ENCODE measurements at regions not wholly inside any gene's neighbourhood (a gene's known extent, or its start where the extent isn't known, plus 50 kb on each side); places are given as distances from the start of the nearest gene placed in this dataset.

- DNase-seq, result no peak
Measured at GRCh38 chr6:133632206-133632605, 256.7 kb upstream of the TCF21 start.

DNA sequence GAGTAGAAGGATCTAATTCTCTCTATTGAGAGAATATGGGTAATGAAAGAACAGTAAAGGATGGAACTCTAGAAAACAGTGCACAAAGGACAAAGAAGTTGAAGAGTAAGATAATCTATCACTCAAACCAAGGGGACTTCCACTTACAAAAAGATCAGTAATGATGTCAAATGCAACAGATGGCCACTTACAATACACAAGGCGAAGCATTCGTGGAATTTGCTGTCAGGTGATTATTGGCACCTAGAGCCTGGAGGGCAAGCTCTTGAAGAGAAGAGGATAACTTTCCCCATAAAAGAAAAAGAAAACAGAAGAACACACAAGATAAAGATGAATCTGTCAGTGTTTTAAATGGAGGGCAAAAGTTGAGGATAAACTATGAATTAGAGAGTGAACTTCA, 256.0 kb upstream of the TCF21 start:
- DNase-seq, result no peak

- no peak for DNase-seq
Measured at GRCh38 chr6:133634474-133634873, 254.4 kb upstream of the TCF21 start.

DNA sequence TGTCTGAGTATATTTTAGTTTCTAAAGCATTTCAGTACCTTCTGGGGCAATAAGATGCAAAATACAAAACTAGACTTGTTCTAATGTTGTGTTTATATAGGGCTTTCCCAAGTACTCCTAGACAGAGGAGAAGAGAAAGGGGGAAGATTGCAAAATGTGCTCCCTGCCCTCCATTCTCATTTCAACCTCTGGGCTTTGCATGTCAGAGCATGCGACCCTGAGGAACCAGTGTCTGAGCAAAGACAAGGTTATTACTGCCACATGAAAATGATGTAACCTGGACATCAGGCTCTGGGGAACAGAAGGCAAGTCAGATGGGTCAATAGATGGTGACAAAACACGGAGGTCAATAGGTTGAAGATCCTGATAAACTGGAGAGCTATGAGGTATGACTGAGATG, 253.5 kb upstream of the TCF21 start:
- DNase-seq, result no peak

DNA sequence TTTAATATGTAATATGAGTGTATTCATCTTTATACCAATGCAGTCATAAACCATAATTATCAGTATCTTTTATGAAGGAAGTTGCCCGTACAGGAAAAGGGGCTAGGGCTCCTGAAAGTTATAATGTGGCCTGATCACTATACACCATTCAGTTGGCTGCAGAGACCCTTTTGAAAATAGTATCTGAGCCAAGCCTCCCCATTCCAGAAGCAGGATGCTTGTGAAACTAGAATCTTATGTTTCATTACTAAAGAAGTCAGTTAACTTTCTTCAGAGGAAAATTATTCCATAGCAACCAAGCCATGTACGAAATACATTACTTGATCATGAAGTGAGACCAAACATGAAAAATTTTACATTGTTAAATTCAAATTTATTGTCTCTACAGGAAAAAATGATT, 251.5 kb upstream of the TCF21 start:
- DNase-seq, result no peak

- no peak for DNase-seq
Measured at GRCh38 chr6:133637874-133638273, 251.0 kb upstream of the TCF21 start.

- no peak for DNase-seq
Measured at GRCh38 chr6:133641104-133641503, 247.8 kb upstream of the TCF21 start.

DNA sequence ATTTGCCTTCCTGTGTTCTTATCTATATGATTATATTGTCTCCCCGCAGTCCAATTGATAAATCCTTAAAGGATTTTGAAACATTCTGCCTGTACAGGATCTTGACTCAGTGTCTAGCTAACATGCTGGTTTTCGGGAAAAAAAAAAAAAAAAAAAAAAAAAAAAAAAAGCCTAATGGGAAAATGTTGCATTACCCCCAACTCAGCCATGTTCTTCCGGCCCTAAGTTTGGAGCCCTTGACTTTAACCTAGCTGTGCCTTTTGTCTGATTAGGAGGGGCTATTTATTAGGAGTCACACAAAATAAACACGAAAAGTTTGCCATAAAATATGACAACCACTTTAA, 244.4 kb upstream of the TCF21 start:
- DNase-seq, result no peak

DNA sequence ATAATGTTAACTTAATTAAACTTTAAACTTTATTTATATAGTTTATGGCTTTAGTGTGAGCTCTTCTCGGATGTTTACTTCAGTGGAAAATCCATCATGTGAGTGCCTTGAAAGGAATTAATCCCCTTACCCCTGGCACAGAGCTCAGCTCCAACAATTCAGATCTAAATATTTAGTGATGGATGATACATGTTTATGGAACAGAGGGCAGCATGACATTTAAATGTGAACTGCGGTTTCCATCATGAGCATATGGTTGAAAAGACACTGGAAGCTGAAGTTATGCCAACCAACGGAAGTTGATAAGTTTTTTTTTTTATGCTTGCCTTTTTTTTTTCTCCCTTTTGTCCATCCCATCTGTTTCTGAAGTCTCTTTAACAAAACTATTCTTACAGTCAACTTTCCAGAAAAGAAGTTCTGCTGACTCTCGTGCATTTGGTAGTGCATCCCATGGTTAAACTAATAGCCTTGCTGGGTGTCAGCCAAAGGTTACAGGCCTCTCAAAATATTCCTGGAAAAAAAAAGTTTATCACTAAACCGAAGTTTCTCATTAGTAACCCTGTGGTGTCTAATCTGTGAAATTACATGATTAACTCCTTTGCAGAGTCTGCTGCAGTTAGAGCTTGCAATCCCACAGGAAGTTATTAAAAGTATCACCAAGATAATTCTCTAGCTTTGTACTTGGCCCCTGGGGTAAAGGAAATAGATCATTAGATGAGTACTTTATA, 243.9 kb upstream of the TCF21 start:
- DNase-seq, result peak; percentile 80

DNA sequence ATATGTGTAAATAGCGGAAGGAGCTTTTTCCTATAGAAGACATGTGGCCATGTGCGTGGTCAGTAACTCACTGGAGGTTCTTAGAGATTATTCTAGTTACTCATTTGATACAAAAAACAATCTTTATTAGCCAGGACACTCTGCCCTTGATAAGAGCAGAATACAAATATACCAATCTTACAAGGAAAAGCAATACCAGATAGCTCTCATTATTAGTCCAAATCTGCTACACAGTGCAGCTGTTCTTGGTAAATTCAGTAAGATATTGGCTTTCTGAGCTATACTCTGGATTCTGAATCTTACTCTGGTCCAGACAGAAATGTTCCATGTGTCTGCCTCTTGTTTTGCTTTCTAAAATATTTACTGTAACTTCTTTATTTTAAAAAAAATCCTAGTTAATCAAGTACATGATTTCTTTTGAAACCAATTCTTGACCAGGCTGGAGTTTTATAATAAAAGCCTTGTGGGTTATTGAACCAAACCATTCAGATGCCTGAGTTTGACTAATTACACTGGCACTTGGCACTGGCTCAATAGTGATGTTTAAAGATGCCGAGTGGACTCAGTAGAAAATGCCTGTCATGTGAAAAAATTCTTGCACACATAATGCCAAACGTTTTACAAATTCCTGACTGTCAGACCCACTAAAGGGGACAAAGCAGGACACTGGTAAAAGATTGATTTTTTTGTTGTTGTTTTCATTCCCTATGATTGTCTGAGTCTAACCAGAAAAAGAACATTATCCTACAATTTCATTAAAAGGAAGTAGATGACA, 242.8 kb upstream of the TCF21 start:
- DNase-seq, result no peak

- DNase-seq, result no peak
Measured at GRCh38 chr6:133648581-133648980, 240.3 kb upstream of the TCF21 start.

- DNase-seq, result no peak
Measured at GRCh38 chr6:133671376-133671775, 217.5 kb upstream of the TCF21 start.

DNA sequence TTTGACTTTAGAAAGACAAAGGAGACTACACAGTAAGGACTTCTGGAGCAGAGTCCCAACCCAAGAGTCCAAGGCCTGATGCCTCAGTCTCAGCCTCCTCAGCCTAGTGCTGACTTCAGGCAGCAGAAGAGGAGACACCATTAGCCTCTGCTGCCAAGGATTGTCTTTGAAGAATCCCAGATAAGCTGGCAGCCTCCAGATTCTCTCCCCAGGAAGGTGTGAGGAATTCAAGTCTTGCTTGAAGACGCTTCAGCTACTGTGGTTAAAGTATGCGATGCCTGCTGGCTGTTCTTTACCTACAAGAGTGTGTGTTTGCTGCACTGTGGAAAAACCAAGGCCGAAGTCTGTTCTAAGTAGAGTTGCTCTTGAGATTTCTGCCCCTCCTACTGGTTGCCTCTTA, 215.9 kb upstream of the TCF21 start:
- DNase-seq, result no peak

DNA sequence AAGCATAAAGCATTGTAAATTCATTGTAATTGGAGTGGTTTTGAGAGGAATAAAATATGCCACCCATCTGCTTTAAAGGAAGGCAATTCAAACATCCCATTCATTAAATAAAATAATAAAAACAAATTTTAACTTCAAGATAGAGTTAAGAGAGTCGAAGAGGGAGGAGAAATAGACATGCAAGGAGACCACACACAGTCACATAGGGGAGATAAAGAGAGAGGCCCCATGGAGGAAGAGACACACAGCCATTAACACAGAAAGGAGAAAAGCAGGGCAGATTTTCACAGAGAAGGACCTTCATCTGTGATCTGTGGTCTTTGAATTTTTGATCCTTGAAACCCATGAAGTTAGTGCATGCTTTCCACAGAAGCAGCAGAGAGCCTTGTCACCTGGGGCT, 214.3 kb upstream of the TCF21 start:
- DNase-seq, result no peak

- no peak for DNase-seq
Measured at GRCh38 chr6:133680994-133681393, 207.9 kb upstream of the TCF21 start.

GRCh38 chr6:133681891-133682290, 207.0 kb upstream of the TCF21 start:
- DNase-seq, result no peak

GRCh38 chr6:133682506-133683307, 206.2 kb upstream of the TCF21 start:
- no peak for DNase-seq

DNA sequence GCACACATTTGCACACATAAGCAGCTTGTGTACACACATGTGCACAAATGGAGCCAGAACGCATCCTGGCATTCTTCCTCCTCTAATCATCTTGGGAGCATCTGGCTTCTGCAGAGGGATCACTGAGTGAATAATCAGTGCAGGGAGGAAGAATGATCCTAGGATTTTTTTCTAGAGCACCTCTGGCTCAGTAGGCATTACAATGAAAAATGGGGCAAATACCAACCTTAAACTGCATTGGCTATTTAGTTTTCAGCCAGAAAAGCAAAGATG, 205.7 kb upstream of the TCF21 start:
- DNase-seq, result peak; percentile 34

DNA sequence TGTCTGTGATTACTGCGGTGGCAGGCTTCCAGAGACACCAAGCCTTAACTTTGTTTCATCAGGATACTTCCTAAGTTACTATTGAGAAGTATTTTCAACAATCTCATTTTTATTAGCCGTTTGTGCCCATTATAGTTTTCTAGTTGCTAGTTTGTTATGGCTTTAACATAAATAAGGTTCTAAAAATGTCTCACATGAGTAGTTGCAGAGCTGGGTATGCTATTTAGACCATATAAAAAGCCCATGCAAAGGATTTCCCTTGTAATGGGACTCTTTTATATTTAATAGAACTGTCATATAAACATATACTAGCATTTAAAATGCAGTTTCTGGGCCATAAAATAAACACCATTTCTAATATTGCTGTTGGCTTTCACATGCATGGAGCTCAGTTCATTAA, 205.3 kb upstream of the TCF21 start:
- DNase-seq, result no peak

GRCh38 chr6:133688705-133689492, 200.0 kb upstream of the TCF21 start:
- DNase-seq, result no peak

DNA sequence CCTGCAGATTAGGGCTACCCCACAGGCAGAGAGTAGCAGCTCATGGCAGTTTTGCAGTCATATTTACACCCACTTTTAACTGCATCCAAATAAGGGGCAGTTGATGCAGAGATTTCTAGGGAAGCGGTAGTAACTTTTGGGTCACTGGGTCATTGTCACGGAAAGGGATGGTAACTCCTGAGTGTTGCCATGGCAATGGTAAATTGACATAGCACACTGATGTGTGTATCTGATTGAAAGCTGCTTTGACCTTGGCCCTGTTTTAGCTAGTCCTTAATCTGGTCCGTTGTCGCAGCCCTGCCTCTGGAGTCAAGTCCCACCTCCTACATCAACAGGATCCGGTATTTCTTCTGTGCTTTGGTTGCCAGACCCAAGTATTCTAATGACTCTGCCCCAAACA, 199.1 kb upstream of the TCF21 start:
- DNase-seq, result no peak

- no peak for DNase-seq
Measured at GRCh38 chr6:133693565-133693964, 195.3 kb upstream of the TCF21 start.

DNA sequence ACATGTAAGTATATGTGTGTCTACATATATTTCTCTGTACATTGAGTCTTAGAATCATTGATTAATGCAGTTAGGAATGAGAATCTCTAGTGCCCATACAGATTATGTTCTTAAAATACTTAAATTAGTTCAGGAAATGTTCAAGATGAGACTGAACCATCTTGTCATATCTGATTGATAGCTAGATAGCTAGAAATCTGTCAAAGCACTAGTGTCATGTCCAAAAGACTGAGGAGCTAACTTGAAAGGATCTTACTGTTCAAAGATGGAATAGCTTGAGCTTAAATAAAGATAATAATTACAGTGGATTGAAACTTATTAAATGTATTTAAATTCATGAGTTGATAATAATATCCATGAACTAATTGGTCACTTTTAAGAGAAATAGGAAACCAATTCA, 191.7 kb upstream of the TCF21 start:
- peak; percentile 20 for DNase-seq

Data from NCI-H446 treated with DMSO at 0.1 percent for 48 hours (cell line).